Thymus (tissue), 11 donors: ENCODE measurements at regions not wholly inside any gene's neighbourhood (a gene's known extent, or its start where the extent isn't known, plus 50 kb on each side); places are given as distances from the start of the nearest gene placed in this dataset.
A peak's percentile ranks its signal among the peaks of the same experiment; 100 is the strongest.

Experiments used
- DNase-seq, 9 donors: peaks; one replicate each; pipeline ENCODE4 v3.0.0-alpha.2; 2013; ENCODE audit warnings: low spot score in 9 of 9, low read depth in 6 of 9, missing footprints in 1 of 9
- H3K27ac ChIP-seq, 2 donors: one replicate each; pipeline ENCODE4 v1.5.1; 2013; ENCODE audit warnings: control low read depth in 1 of 2, low read depth in 1 of 2, low read length in 1 of 2, mild to moderate bottlenecking in 1 of 2, moderate library complexity in 1 of 2
- H3K27me3 ChIP-seq, 2 donors: one replicate each; pipeline ENCODE4 v1.5.1; 2013; ENCODE audit warnings: low read length in 1 of 2; ENCODE audit not compliant: control insufficient read depth in 2 of 2, insufficient read depth in 1 of 2
- H3K36me3 ChIP-seq, 2 donors: one replicate each; pipeline ENCODE4 v1.5.1; 2013; ENCODE audit warnings: low read length in 1 of 2, mild to moderate bottlenecking in 1 of 2, moderate library complexity in 1 of 2; ENCODE audit not compliant: control insufficient read depth in 2 of 2, insufficient read depth in 2 of 2
- H3K4me1 ChIP-seq, 2 donors: one replicate each; pipeline ENCODE4 v1.5.1; 2013; ENCODE audit warnings: low read length in 2 of 2; ENCODE audit not compliant: control insufficient read depth in 2 of 2, insufficient read depth in 2 of 2
- H3K4me3 ChIP-seq, 2 donors: one replicate each; pipeline ENCODE4 v1.5.1; 2013; ENCODE audit warnings: low read length in 2 of 2, control low read depth in 1 of 2, mild to moderate bottlenecking in 1 of 2
- H3K9me3 ChIP-seq, 2 donors: one replicate each; pipeline ENCODE4 v1.5.1; 2013; ENCODE audit warnings: low read length in 1 of 2, mild to moderate bottlenecking in 1 of 2; ENCODE audit not compliant: control insufficient read depth in 2 of 2, insufficient read depth in 1 of 2
- WGBS: extraction: QIAGEN DNeasy Blood & Tissue Kit; methylation state at CpG from one replicate; pipeline ENCODE4 v1.1.7; 2013; 5-methylcytosine and 5-hydroxymethylcytosine counted together
- donor health status: healthy.

DNA sequence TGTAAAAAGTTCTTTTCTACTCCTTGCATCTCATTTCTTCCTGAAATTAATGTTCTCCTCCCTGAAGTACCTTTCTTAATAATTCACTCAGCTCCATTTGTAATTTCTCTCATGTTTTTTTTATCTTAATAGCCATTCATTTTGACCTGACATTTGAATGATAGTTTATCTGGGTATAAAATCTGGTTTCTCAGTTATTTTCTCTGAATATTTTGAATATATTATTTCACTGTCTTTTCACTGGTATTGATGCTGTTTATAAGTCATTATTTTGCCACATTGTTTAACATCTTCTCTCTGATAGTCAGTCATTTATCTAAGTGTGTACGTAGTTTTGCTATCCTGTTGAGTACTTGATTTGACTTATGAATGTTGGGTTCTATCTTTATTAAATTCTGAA is 68.8 kb upstream of the ARHGAP18 start:
- no peak for DNase-seq
- no peak overlapping the region for H3K4me3 ChIP-seq
- no peaks in the 10 kb centered on the region for H3K36me3 ChIP-seq
- H3K27ac ChIP-seq, result no peak overlapping the region
- 0% methylated on average over 1 of the region's 1 CpG for WGBS
- H3K9me3 ChIP-seq, result peaks cover 0 to 3% of the 10 kb centered on the region in 2 donors
- no peaks in the 10 kb centered on the region for H3K4me1 ChIP-seq
- no peaks in the 10 kb centered on the region for H3K27me3 ChIP-seq

DNA sequence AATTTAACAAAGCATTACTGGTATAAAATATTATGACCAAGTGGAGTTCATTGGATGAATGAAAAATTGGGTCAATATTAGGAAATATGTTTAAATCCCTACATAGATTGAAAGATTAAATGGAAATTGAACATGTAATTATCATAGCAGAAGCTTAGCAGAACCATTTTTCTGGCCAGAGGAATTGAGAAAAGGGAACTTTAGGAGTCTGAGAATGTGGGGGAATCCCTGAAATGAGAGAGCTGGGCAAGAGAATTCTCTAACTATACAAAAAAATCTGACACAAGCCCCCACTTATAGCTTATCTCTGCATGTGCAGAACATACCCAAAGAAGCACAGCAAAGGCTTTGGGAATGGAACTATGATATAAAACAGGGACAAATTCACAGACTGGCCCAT is 67.4 kb upstream of the ARHGAP18 start:
- Histone ChIP-seq H3K36me3 (no peaks in the 10 kb centered on the region), H3K9me3 (peaks cover 0 to 3% of the 10 kb centered on the region in 2 donors), H3K4me3 (no peak overlapping the region), H3K27me3 (no peaks in the 10 kb centered on the region), H3K4me1 (peaks cover 0 to 6% of the 10 kb centered on the region in 2 donors), H3K27ac (no peak overlapping the region)
- no peak for DNase-seq

DNA sequence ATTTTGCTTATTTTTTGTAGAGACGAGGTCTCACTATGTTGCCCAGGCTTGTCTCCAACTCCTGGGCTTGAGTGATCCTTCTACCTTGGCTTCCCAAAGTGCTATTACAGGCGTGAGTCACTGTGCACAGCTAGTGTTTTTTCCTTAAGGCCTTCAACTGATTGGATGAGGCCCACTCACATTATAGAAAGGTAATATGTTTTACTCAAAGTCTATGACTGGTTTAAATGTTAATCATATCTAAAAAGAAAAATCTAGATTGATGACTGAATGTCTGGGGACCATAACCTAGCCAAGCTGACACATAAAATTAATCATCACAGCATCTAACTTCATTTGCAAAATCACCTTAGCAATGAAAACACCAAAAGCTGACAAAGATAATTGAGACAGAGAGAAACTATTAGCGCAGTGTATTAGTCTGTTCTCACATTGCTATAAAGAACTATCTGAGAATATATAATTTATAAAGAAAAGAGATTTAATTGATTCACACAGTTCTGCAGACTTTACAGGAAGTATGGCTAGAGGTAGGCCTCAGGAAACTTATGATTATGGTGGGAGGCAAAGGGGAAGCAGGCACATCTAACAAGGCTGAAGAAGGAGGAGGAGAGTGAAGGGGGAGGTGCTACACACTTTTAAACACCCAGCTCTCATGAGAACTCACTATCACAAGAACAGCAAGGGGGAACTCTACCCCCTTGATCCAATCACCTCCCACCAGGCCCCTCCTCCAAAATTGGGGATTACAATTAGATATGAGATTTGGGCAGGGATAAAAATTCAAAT is 66.8 kb upstream of the ARHGAP18 start:
- H3K4me1 ChIP-seq, result peaks cover 0 to 6% of the 10 kb centered on the region in 2 donors
- no peaks in the 10 kb centered on the region for H3K36me3 ChIP-seq
- H3K9me3 ChIP-seq, result peaks cover 0 to 3% of the 10 kb centered on the region in 2 donors
- H3K27me3 ChIP-seq, result no peaks in the 10 kb centered on the region
- H3K27ac ChIP-seq, result no peak overlapping the region
- H3K4me3 ChIP-seq, result no peak overlapping the region
- WGBS, result 97% methylated on average over 3 of the region's 3 CpGs
- no peak for DNase-seq

GRCh38 chr6:129774697-129775447 is 64.9 kb upstream of the ARHGAP18 start:
- Histone ChIP-seq H3K9me3 (peaks cover 0 to 3% of the 10 kb centered on the region in 2 donors), H3K27ac (no peak overlapping the region), H3K4me1 (peaks cover 0 to 6% of the 10 kb centered on the region in 2 donors), H3K27me3 (no peaks in the 10 kb centered on the region), H3K36me3 (no peaks in the 10 kb centered on the region), H3K4me3 (no peak overlapping the region)
- DNase-seq, result peak in 4 of 9 donors; percentile 15 to 48 (median 33)
- 81% methylated on average over 8 of the region's 8 CpGs for WGBS

- peak in 1 of 9 donors; percentile 39 for DNase-seq
- Histone ChIP-seq H3K27me3 (no peaks in the 10 kb centered on the region), H3K4me1 (peaks cover 0 to 6% of the 10 kb centered on the region in 2 donors), H3K27ac (no peak overlapping the region), H3K9me3 (peaks cover 0 to 3% of the 10 kb centered on the region in 2 donors), H3K4me3 (no peak overlapping the region), H3K36me3 (no peaks in the 10 kb centered on the region)
- 50% methylated on average over 2 of the region's 2 CpGs for WGBS
Measured at GRCh38 chr6:129773304-129773703, 63.3 kb upstream of the ARHGAP18 start.

GRCh38 chr6:129771678-129772077 is 61.7 kb upstream of the ARHGAP18 start:
- Histone ChIP-seq H3K4me3 (no peak overlapping the region), H3K9me3 (peaks cover 0 to 3% of the 10 kb centered on the region in 2 donors), H3K4me1 (peaks cover 5 to 17% of the 10 kb centered on the region in 2 donors), H3K27ac (no peak overlapping the region), H3K27me3 (peaks cover 0 to 8% of the 10 kb centered on the region in 2 donors), H3K36me3 (no peaks in the 10 kb centered on the region)
- 94% methylated on average over 4 of the region's 4 CpGs for WGBS
- DNase-seq, result no peak

GRCh38 chr6:129767776-129768485 is 58.0 kb upstream of the ARHGAP18 start:
- H3K9me3 ChIP-seq, result no peaks in the 10 kb centered on the region
- peaks cover 5 to 11% of the 10 kb centered on the region in 2 donors for H3K4me1 ChIP-seq
- WGBS, result 75% methylated on average over 11 of the region's 11 CpGs
- no peaks in the 10 kb centered on the region for H3K36me3 ChIP-seq
- H3K4me3 ChIP-seq, result no peak overlapping the region
- no peak for DNase-seq
- no peak overlapping the region for H3K27ac ChIP-seq
- H3K27me3 ChIP-seq, result peaks cover 0 to 8% of the 10 kb centered on the region in 2 donors

DNA sequence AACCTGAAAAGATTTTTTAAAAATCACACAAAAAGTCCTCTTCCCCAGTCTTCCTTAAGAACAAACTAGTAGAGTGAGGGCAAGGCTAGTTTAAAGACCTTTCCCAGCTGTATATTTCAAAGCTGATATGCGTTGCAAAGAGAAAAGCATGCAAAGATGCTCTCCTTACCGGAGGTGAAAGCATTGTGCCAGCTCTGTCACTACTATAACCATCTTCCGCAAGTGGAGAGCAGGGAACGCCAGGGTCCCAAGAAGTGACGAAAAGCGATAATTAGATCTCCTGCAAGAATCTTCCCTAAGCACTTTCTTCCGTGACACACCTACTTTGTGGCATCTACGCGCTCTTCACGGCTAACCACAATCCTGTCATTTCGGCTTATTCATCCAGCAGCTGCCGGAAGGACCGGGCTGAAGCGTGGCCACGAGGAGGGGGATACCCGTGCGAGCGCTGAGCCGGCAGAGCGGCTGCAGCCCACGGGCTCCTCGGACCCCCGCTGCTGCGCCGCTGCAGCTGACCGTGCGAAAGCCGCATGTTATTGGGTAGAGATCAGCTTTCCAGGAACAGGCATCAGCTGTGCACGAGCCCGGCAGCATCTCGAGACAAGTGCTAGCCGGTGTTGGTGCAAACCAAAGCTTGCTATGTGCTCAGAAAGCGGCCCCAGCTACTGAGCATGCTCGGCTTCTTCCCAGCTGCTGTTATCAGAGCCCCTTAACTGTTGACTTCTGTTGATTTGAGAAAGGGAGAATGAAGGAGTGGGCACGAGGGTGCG is 57.2 kb upstream of the ARHGAP18 start:
- Histone ChIP-seq H3K4me3 (peak overlapping the region; percentile 36 to 47), H3K27ac (no peak overlapping the region), H3K27me3 (peaks cover 0 to 8% of the 10 kb centered on the region in 2 donors), H3K9me3 (no peaks in the 10 kb centered on the region), H3K4me1 (peaks cover 5 to 10% of the 10 kb centered on the region in 2 donors), H3K36me3 (no peaks in the 10 kb centered on the region)
- WGBS, result under 1% methylated on average over 36 of the region's 36 CpGs
- peak in 5 of 9 donors; percentile 27 to 77 (median 46) for DNase-seq
